Activated naive CD4-positive, alpha-beta T cell treated with Interleukin-2 at 50 U/mL for 16 hours (primary cell): ENCODE measurements at regions not wholly inside any gene's neighbourhood (a gene's known extent, or its start where the extent isn't known, plus 50 kb on each side); places are given as distances from the start of the nearest gene placed in this dataset.
"Not testable (repeated sequence)": the region's sequence is repeated elsewhere in the genome, so short reads cannot be mapped to it uniquely, and the experiment has no call there.

Experiments used
- DNase-seq: peaks from one replicate; pipeline ENCODE4 v3.0.0-alpha.2; 2020

- DNase-seq: no peak
Observed at GRCh38 chr4:164529058-164529457, 224.9 kb upstream of the SMIM31 start.

GRCh38 chr4:164529486-164529885, 224.4 kb upstream of the SMIM31 start:
- no peak for DNase-seq

GRCh38 chr4:164531336-164531735, 222.6 kb upstream of the SMIM31 start:
- no peak for DNase-seq

- no peak for DNase-seq
Observed at GRCh38 chr4:164536814-164537213, 217.1 kb upstream of the SMIM31 start.

- DNase-seq: no peak
Observed at GRCh38 chr4:164538097-164538496, 215.8 kb upstream of the SMIM31 start.

GRCh38 chr4:164540987-164541386, 212.9 kb upstream of the SMIM31 start:
- no peak for DNase-seq

- no peak for DNase-seq
Observed at GRCh38 chr4:164542431-164542830, 211.5 kb upstream of the SMIM31 start.

GRCh38 chr4:164550989-164551712, 202.8 kb upstream of the SMIM31 start:
- DNase-seq: no peak

GRCh38 chr4:164551713-164552040, 202.3 kb upstream of the SMIM31 start:
- DNase-seq: no peak

GRCh38 chr4:164571593-164572390, 182.1 kb upstream of the SMIM31 start:
- DNase-seq: no peak

- DNase-seq: no peak
Observed at GRCh38 chr4:164572877-164573279, 181.1 kb upstream of the SMIM31 start.

GRCh38 chr4:164575861-164576260, 178.1 kb upstream of the SMIM31 start:
- no peak for DNase-seq

- no peak for DNase-seq
Observed at GRCh38 chr4:164579270-164579942, 174.5 kb upstream of the SMIM31 start.

- DNase-seq: no peak
Observed at GRCh38 chr4:164591666-164592065, 162.3 kb upstream of the SMIM31 start.

- DNase-seq: no peak
Observed at GRCh38 chr4:164595751-164596150, 158.2 kb upstream of the SMIM31 start.

GRCh38 chr4:164596318-164596878, 157.5 kb upstream of the SMIM31 start:
- no peak for DNase-seq

GRCh38 chr4:164596927-164597326, 157.0 kb upstream of the SMIM31 start:
- no peak for DNase-seq

- no peak for DNase-seq
Observed at GRCh38 chr4:164601653-164602052, 152.3 kb upstream of the SMIM31 start.

- DNase-seq: not testable (repeated sequence)
Observed at GRCh38 chr4:164605791-164606190, 148.1 kb upstream of the SMIM31 start.

GRCh38 chr4:164606478-164606877, 147.5 kb upstream of the SMIM31 start:
- DNase-seq: no peak

- no peak for DNase-seq
Observed at GRCh38 chr4:164613256-164613655, 140.7 kb upstream of the SMIM31 start.

- no peak for DNase-seq
Observed at GRCh38 chr4:164613792-164614191, 140.1 kb upstream of the SMIM31 start.

- no peak for DNase-seq
Observed at GRCh38 chr4:164614329-164614728, 139.6 kb upstream of the SMIM31 start.

- no peak for DNase-seq
Observed at GRCh38 chr4:164614999-164615398, 138.9 kb upstream of the SMIM31 start.
